Caco-2 (cell line): ENCODE measurements at regions not wholly inside any gene's neighbourhood (a gene's known extent, or its start where the extent isn't known, plus 50 kb on each side); places are given as distances from the start of the nearest gene placed in this dataset.

Experiments
- BruUV-seq: library from RNA; stranded (reverse); fragments of 400-500 nt; replicated peaks from 2 replicates; lab custom pipeline; 2021; lab: Mats Ljungman, UMichigan
- CTCF ChIA-PET: fragments of 300-600 bp; sonication (Branson Sonifier 250); formaldehyde crosslinking; loops from one replicate; lab custom pipeline; 2022; ENCODE audit warnings: antibody characterized with exemption; lab: Charles Lee
- POLR2A ChIA-PET: fragments of 300-600 bp; sonication (Branson Sonifier 250); formaldehyde crosslinking; loops from one replicate; lab custom pipeline; 2022; ENCODE audit warnings: antibody characterized with exemption; lab: Charles Lee
- DNase-seq, 2 experiments: peaks; one replicate each; pipeline versions ENCODE4 v3.0.0 to v3.0.0-alpha.2; 2020 to 2022
- H3K27me3 ChIP-seq: replicated peaks from 2 replicates; pipeline ENCODE4 v1.6.0; 2011; ENCODE audit warnings: low read length; ENCODE audit not compliant: control insufficient read depth, insufficient read depth
- H3K36me3 ChIP-seq: 2 replicates; pipeline ENCODE4 v1.5.1; 2011; ENCODE audit warnings: low read length; ENCODE audit not compliant: control insufficient read depth, insufficient read depth
- H3K4me1 ChIP-seq: fragments of 250-450 bp; sonication (Bioruptor Pico); 2 replicates; pipeline ENCODE4 v1.5.1; 2020; ENCODE audit warnings: mild to moderate bottlenecking
- H3K4me3 ChIP-seq: 2 replicates; pipeline ENCODE4 v1.5.1; 2011; ENCODE audit warnings: low read depth, mild to moderate bottlenecking, control low read depth, low read length
- H3K9me3 ChIP-seq: fragments of 250-450 bp; sonication (Bioruptor Pico); 2 replicates; pipeline ENCODE4 v1.5.1; 2020; ENCODE audit warnings: mild to moderate bottlenecking, moderate library complexity
- H3K27ac Mint-ChIP-seq: one replicate; pipeline ENCODE4 v1.8.0; 2022; ENCODE audit warnings: mixed read lengths; ENCODE audit not compliant: unreplicated experiment
- H3K27me3 Mint-ChIP-seq: one replicate; pipeline ENCODE4 v1.8.0; 2022; ENCODE audit warnings: mixed read lengths; ENCODE audit not compliant: insufficient read depth, unreplicated experiment
- H3K36me3 Mint-ChIP-seq: one replicate; pipeline ENCODE4 v1.8.0; 2022; ENCODE audit warnings: mild to moderate bottlenecking, mixed read lengths; ENCODE audit not compliant: insufficient read depth, unreplicated experiment
- H3K4me1 Mint-ChIP-seq: one replicate; pipeline ENCODE4 v1.8.0; 2022; ENCODE audit warnings: low read depth, mixed read lengths; ENCODE audit not compliant: unreplicated experiment
- H3K4me3 Mint-ChIP-seq: one replicate; pipeline ENCODE4 v1.8.0; 2022; ENCODE audit warnings: mild to moderate bottlenecking, moderate library complexity, mixed read lengths; ENCODE audit not compliant: unreplicated experiment
- H3K9me3 Mint-ChIP-seq: one replicate; pipeline ENCODE4 v1.8.0; 2022; ENCODE audit warnings: mixed read lengths; ENCODE audit not compliant: unreplicated experiment
- intact Hi-C: fragments of 100-400 bp; cut with micrococcal nuclease; formaldehyde crosslinking; loops from one replicate; pipeline ENCODE4 v1.10.0; 2022; ENCODE audit not compliant: unreplicated experiment
- TF ChIP-seq, protein P1 (sequence below), 2 experiments: fragments of 200-600 bp in 1 of 2; IDR thresholded peaks; 1 replicate in 1 of 2; 2 replicates in 1 of 2; pipeline versions ENCODE4 v1.5.1 to v1.8.0; 2011 to 2022; ENCODE audit warnings: antibody characterized with exemption in 1 of 2, control low read depth in 1 of 2, inconsistent platforms in 1 of 2, low read depth in 1 of 2, low read length in 1 of 2, mild to moderate bottlenecking in 1 of 2, moderate library complexity in 1 of 2; ENCODE audit not compliant: insufficient read depth in 1 of 2, severe bottlenecking in 1 of 2, unreplicated experiment in 1 of 2

DNA sequence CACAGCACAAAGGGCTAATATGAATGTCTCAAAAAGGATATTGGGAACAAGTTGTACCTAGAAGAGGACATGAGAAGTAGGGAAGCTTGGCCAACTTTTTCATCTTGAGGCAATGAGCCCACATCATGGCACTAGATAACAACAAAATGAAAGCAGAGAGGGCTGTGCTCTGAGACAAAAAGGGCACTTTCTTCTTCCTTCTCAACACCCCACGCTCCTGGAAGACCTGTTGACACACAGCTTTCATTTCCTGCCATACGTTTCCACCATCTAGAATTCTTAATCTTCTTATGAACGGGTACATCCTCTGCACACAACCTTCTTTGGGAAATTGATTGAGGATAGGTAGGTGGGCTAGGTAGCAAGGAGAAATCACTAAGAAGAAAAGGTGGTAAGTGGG, 187.8 kb upstream of the STXBP5 start:
- ChIA-PET POLR2A (no interaction called here), CTCF (no interaction called here)
- Mint-ChIP-seq H3K27me3 (no peaks in the 10 kb centered on the region), H3K4me1 (no peaks in the 10 kb centered on the region), H3K4me3 (no peak overlapping the region), H3K36me3 (no peaks in the 10 kb centered on the region), H3K27ac (no peak overlapping the region), H3K9me3 (no peaks in the 10 kb centered on the region)
- no peak for DNase-seq
- BruUV-seq, result no TSS peak
- no peaks in the 10 kb centered on the region for H3K9me3 ChIP-seq
- H3K4me1 ChIP-seq, result no peaks in the 10 kb centered on the region
- H3K27me3 ChIP-seq, result no peaks in the 10 kb centered on the region
- intact Hi-C loops, result no loop called here
- no peaks in the 10 kb centered on the region for H3K36me3 ChIP-seq
- TF ChIP-seq, protein P1, sequence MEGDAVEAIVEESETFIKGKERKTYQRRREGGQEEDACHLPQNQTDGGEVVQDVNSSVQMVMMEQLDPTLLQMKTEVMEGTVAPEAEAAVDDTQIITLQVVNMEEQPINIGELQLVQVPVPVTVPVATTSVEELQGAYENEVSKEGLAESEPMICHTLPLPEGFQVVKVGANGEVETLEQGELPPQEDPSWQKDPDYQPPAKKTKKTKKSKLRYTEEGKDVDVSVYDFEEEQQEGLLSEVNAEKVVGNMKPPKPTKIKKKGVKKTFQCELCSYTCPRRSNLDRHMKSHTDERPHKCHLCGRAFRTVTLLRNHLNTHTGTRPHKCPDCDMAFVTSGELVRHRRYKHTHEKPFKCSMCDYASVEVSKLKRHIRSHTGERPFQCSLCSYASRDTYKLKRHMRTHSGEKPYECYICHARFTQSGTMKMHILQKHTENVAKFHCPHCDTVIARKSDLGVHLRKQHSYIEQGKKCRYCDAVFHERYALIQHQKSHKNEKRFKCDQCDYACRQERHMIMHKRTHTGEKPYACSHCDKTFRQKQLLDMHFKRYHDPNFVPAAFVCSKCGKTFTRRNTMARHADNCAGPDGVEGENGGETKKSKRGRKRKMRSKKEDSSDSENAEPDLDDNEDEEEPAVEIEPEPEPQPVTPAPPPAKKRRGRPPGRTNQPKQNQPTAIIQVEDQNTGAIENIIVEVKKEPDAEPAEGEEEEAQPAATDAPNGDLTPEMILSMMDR (IDR thresholded peaks at IDR 0.05; ENCODE audit: insufficient read depth in 1 of 2, low read depth in 1 of 2, low read length in 1 of 2, severe bottlenecking in 1 of 2, unreplicated experiment in 1 of 2), result no peak
- no peak overlapping the region for H3K4me3 ChIP-seq

DNA sequence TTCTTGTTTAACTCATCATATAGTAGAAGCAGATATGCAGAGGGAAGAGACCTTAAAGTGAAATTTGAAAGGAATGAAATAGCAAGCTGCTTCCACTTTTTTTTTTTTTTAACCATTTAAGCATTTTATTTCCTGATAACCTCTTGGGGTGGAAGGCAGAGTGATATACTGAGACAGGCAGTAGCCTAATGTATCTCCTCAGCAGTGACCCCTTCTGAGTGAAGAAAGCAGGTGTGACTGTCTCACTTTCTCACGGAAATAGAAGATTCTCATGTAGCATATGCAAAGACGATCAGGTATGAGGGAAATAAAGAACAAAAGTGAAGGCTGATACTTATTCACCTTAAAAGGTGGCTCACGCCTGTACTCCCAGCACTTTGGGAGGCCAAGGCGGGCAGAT, 187.1 kb upstream of the STXBP5 start:
- Histone ChIP-seq H3K27me3 (no peaks in the 10 kb centered on the region), H3K9me3 (no peaks in the 10 kb centered on the region), H3K4me3 (no peak overlapping the region), H3K4me1 (no peaks in the 10 kb centered on the region), H3K36me3 (no peaks in the 10 kb centered on the region)
- intact Hi-C loops, result no loop called here
- no peaks in the 10 kb centered on the region for H3K27me3 Mint-ChIP-seq
- ChIA-PET CTCF (no interaction called here), POLR2A (no interaction called here)
- BruUV-seq, result no TSS peak
- H3K27ac Mint-ChIP-seq, result no peak overlapping the region
- no peaks in the 10 kb centered on the region for H3K9me3 Mint-ChIP-seq
- DNase-seq, result no peak
- H3K4me1 Mint-ChIP-seq, result peaks cover 3% of the 10 kb centered on the region
- TF ChIP-seq, protein P1 (IDR thresholded peaks at IDR 0.05; ENCODE audit: insufficient read depth in 1 of 2, low read depth in 1 of 2, low read length in 1 of 2, severe bottlenecking in 1 of 2, unreplicated experiment in 1 of 2), result no peak
- H3K36me3 Mint-ChIP-seq, result no peaks in the 10 kb centered on the region
- H3K4me3 Mint-ChIP-seq, result no peak overlapping the region

DNA sequence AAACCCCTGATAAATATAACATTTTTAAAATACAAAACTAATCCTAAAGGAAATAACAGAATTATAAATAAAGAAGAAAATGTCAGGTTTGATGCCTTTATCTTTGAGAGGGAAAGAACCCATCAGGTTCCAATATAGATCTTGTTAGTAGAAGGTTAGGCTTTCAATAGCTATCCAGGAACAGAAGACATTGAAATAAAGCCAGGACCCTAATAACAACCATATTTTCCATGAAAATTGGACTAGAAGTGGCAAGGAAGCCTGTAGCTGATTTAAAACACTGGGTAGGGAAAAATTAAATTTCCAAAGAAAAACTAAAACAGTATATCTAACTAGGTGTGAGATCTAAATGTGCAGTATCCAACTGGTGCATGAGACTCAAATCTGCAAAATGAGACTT, 185.2 kb upstream of the STXBP5 start:
- no peak overlapping the region for H3K4me3 Mint-ChIP-seq
- Histone ChIP-seq H3K27me3 (no peaks in the 10 kb centered on the region), H3K9me3 (no peaks in the 10 kb centered on the region), H3K4me1 (no peaks in the 10 kb centered on the region), H3K4me3 (no peak overlapping the region), H3K36me3 (no peaks in the 10 kb centered on the region)
- DNase-seq, result no peak
- TF ChIP-seq, protein P1 (IDR thresholded peaks at IDR 0.05; ENCODE audit: insufficient read depth in 1 of 2, low read depth in 1 of 2, low read length in 1 of 2, severe bottlenecking in 1 of 2, unreplicated experiment in 1 of 2), result no peak
- H3K36me3 Mint-ChIP-seq, result no peaks in the 10 kb centered on the region
- no peaks in the 10 kb centered on the region for H3K27me3 Mint-ChIP-seq
- peaks cover 6% of the 10 kb centered on the region for H3K4me1 Mint-ChIP-seq
- no peaks in the 10 kb centered on the region for H3K9me3 Mint-ChIP-seq
- BruUV-seq, result no TSS peak
- intact Hi-C loops, result no loop called here
- ChIA-PET CTCF (no interaction called here), POLR2A (no interaction called here)
- no peak overlapping the region for H3K27ac Mint-ChIP-seq
